C4-2B (cell line): ENCODE measurements at regions not wholly inside any gene's neighbourhood (a gene's known extent, or its start where the extent isn't known, plus 50 kb on each side); places are given as distances from the start of the nearest gene placed in this dataset.
"Not testable (repeated sequence)": the region's sequence is repeated elsewhere in the genome, so short reads cannot be mapped to it uniquely, and the experiment has no call there.

Experiments
- CTCF ChIP-seq: fragments of 450-650 bp; conservative IDR thresholded peaks from 2 replicates; pipeline ENCODE4 v1.5.1; 2017; ENCODE audit warnings: mild to moderate bottlenecking
- ZFX ChIP-seq: fragments of 450-650 bp; IDR thresholded peaks from 2 replicates; pipeline ENCODE4 v1.6.1; 2017

GRCh38 chr21:10426812-10427211 is 94.6 kb upstream of the TPTE start:
- TF ChIP-seq CTCF, ZFX: not testable (repeated sequence)
